Tibial nerve (tissue), 4 donors: ENCODE measurements at regions not wholly inside any gene's neighbourhood (a gene's known extent, or its start where the extent isn't known, plus 50 kb on each side); places are given as distances from the start of the nearest gene placed in this dataset.

ENCODE experiments used
- DNase-seq, 2 donors: peaks; one replicate each; pipeline ENCODE4 v3.0.0-alpha.2; 2019; ENCODE audit warnings: low spot score in 2 of 2
- H3K27ac ChIP-seq, 4 donors: fragments of 200-600 bp; sonication (generic) in 3 of 4; one replicate each; pipeline ENCODE4 v1.5.1; 2017 to 2019; ENCODE audit warnings: mild to moderate bottlenecking in 1 of 4
- H3K27me3 ChIP-seq, 2 donors: fragments of 200-600 bp; sonication (generic) in 1 of 2; one replicate each; pipeline versions ENCODE4 v1.5.1 to v1.6.0; 2017 to 2019
- H3K36me3 ChIP-seq, 3 donors: fragments of 200-600 bp; sonication (generic); one replicate each; pipeline ENCODE4 v1.5.1; 2018 to 2019
- H3K4me1 ChIP-seq, 4 donors: fragments of 200-600 bp; sonication (generic) in 3 of 4; one replicate each; pipeline ENCODE4 v1.5.1; 2017 to 2019
- H3K4me3 ChIP-seq, 4 donors: fragments of 200-600 bp; sonication (generic) in 3 of 4; one replicate each; pipeline ENCODE4 v1.5.1; 2017 to 2019; ENCODE audit warnings: mild to moderate bottlenecking in 1 of 4, moderate library complexity in 1 of 4
- H3K9me3 ChIP-seq, 4 donors: fragments of 200-600 bp; sonication (generic) in 3 of 4; one replicate each; pipeline ENCODE4 v1.5.1; 2017 to 2019
- CTCF ChIP-seq, 5 experiments: fragments of 200-600 bp in 3 of 5; fragments of 450-650 bp in 2 of 5; sonication (generic) in 3 of 5; IDR thresholded peaks; one replicate each; pipeline ENCODE4 v1.5.1; 2016 to 2019; ENCODE audit warnings: antibody characterized with exemption in 5 of 5, mild to moderate bottlenecking in 3 of 5, moderate library complexity in 2 of 5
- EP300 ChIP-seq, 2 donors: sonication (generic); formaldehyde crosslinking; IDR thresholded peaks; one replicate each; pipeline ENCODE4 v1.6.1; 2017; ENCODE audit warnings: antibody characterized with exemption in 2 of 2, mild to moderate bottlenecking in 1 of 2
- POLR2A ChIP-seq, 2 donors: fragments of 450-650 bp; IDR thresholded peaks; one replicate each; pipeline ENCODE4 v1.6.1; 2017; ENCODE audit warnings: antibody characterized with exemption in 2 of 2, mild to moderate bottlenecking in 2 of 2, moderate library complexity in 2 of 2
- WGBS, 2 donors: methylation state at CpG; one replicate each; pipeline ENCODE4 v1.1.5; 2018; 5-methylcytosine and 5-hydroxymethylcytosine counted together

GRCh38 chr13:82925114-82925513 lies 957.2 kb downstream of the SLITRK1 start:
- no peak for DNase-seq

DNA sequence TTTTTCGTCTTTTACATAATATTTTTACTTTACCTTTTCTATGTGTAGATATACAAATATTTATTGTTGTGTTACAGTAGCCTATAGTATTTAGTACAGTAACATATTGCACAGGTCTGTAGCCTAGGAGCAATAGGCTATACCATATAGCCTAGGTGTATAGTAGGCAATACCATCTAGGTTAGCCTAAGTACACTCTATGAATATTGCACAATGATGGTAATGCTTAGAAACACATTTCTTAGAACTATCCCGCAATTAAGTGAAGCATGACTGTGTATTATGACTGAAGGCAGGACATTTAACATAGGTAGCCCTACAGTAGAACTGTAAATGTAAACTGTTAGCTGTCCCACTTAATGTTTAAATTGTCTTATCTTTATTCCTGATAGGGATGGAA lies 964.3 kb downstream of the SLITRK1 start:
- Histone ChIP-seq H3K27ac (no peak overlapping the region), H3K27me3 (no peaks in the 10 kb centered on the region), H3K9me3 (no peaks in the 10 kb centered on the region), H3K4me1 (no peaks in the 10 kb centered on the region), H3K4me3 (no peak overlapping the region), H3K36me3 (no peaks in the 10 kb centered on the region)
- 91 to 96% methylated on average over 2 of the region's 2 CpGs for WGBS, 2 donors
- DNase-seq = no peak
- TF ChIP-seq CTCF (IDR thresholded peaks at IDR 0.05) (no peak), POLR2A (IDR thresholded peaks at IDR 0.05) (no peak), EP300 (IDR thresholded peaks at IDR 0.05) (no peak)

More at GRCh38 chr13:82925114-82925513, 957.2 kb downstream of the SLITRK1 start:
- Histone ChIP-seq H3K4me3 (no peak overlapping the region), H3K27me3 (no peaks in the 10 kb centered on the region), H3K27ac (no peak overlapping the region), H3K36me3 (no peaks in the 10 kb centered on the region), H3K4me1 (no peaks in the 10 kb centered on the region), H3K9me3 (no peaks in the 10 kb centered on the region)
- 79 to 84% methylated on average over 4 of the region's 4 CpGs for WGBS, 2 donors
- TF ChIP-seq POLR2A (IDR thresholded peaks at IDR 0.05) = no peak
- TF ChIP-seq EP300 (IDR thresholded peaks at IDR 0.05) = no peak
- no peak for TF ChIP-seq CTCF (IDR thresholded peaks at IDR 0.05)

DNA sequence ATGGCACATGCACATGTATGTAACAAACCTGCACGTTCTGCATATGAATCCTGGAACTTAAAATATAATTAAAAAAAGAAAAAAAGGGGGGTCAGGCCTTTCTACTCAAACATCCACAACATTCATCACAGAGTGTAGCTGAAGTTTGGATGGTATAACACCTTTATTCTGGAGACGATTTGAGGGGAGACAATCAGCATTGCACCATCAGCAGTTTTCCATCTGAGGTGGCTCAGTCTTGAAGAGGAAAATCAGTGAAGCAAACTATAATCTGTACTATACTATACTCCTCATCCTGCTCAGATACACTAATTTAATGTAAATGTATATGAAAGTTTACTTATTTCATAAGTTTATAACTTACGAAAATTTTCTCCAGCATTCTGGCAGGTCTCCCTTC lies 969.7 kb downstream of the SLITRK1 start:
- H3K27ac ChIP-seq = no peak overlapping the region
- no peaks in the 10 kb centered on the region for H3K36me3 ChIP-seq
- TF ChIP-seq CTCF (IDR thresholded peaks at IDR 0.05) = no peak
- TF ChIP-seq EP300 (IDR thresholded peaks at IDR 0.05) = no peak
- no peak for TF ChIP-seq POLR2A (IDR thresholded peaks at IDR 0.05)
- no peak overlapping the region for H3K4me3 ChIP-seq
- no peaks in the 10 kb centered on the region for H3K4me1 ChIP-seq
- 86% methylated on average over 3 of the region's 3 CpGs for WGBS, 2 donors
- no peaks in the 10 kb centered on the region for H3K9me3 ChIP-seq
- no peaks in the 10 kb centered on the region for H3K27me3 ChIP-seq
- no peak for DNase-seq

- Histone ChIP-seq H3K4me3 (no peak overlapping the region), H3K4me1 (no peaks in the 10 kb centered on the region), H3K27ac (no peak overlapping the region), H3K27me3 (no peaks in the 10 kb centered on the region), H3K9me3 (no peaks in the 10 kb centered on the region), H3K36me3 (no peaks in the 10 kb centered on the region)
- TF ChIP-seq CTCF (IDR thresholded peaks at IDR 0.05) = no peak
- no peak for TF ChIP-seq EP300 (IDR thresholded peaks at IDR 0.05)
- no peak for TF ChIP-seq POLR2A (IDR thresholded peaks at IDR 0.05)
- no peak for DNase-seq
- 59% methylated on average over 2 of the region's 2 CpGs for WGBS, 2 donors
Measured at GRCh38 chr13:82905071-82905470, 977.2 kb downstream of the SLITRK1 start.

- no peaks in the 10 kb centered on the region for H3K4me1 ChIP-seq
- H3K27me3 ChIP-seq = no peaks in the 10 kb centered on the region
- DNase-seq = no peak
- no peak overlapping the region for H3K27ac ChIP-seq
- no peaks in the 10 kb centered on the region for H3K9me3 ChIP-seq
- no peaks in the 10 kb centered on the region for H3K36me3 ChIP-seq
- no peak overlapping the region for H3K4me3 ChIP-seq
- TF ChIP-seq POLR2A (IDR thresholded peaks at IDR 0.05) (no peak), CTCF (IDR thresholded peaks at IDR 0.05) (no peak), EP300 (IDR thresholded peaks at IDR 0.05) (no peak)
Measured at GRCh38 chr13:82900453-82900852, 981.8 kb downstream of the SLITRK1 start.
